ENCODE measurements at regions not wholly inside any gene's neighbourhood (a gene's known extent, or its start where the extent isn't known, plus 50 kb on each side); places are given as distances from the start of the nearest gene placed in this dataset.

DNA sequence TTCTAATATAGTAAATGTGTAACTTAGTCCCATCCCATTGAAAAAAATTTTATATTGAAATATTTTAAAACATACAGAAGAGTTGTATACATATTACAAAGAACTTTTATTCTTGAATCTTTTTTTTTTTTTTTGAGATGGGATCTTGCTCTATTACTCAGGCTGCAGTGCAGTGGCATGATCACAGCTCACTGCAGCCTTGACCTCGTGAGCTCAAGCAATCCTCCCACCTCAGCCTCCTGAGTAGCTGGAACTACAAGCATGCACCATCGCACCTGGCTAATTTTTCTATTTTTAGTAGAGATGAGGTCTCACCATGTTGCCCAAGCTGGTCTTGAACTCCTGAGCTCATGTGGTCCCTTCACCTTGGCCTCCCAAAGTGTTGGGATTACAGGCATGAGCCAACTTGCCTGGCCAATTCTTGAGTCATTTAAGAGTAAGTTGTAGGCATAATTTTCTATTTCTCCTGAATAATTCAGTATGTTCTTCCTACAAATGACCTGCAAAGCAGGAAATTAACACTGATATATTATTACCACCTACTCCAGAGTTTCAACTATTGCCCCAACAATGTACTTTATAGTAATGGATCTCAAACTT, 153.0 kb upstream of the BMP4 start:
- 41% methylated on average over 2 of the region's 2 CpGs for WGBS (ENCODE audit: low lambda C conversion rate)
- POLR2A ChIA-PET: no interaction called here

More for the DNA sequence above, 153.0 kb upstream of the BMP4 start:
- peaks cover 0 to 10% of the 10 kb centered on the region in 2 experiments; a peak in 2 of 4 replicates for H3K4me1 ChIP-seq (ENCODE audit: control insufficient read depth in 1 of 2, insufficient read depth in 2 of 2, low read depth in 1 of 2, low read length in 1 of 2)
- DNase-seq: no peak
- CTCF ChIA-PET: interaction anchor here (0.9 kb wide), 1 partner anchor 238 kb away, joined by 3 read pairs; no protein-coding TSS in a partner anchor
- peaks cover 25% of the 10 kb centered on the region for H3F3A ChIP-seq (replicated peaks; ENCODE audit: insufficient read depth)
- no peak overlapping the region for H3K9ac ChIP-seq
- no peak overlapping the region for H2AFZ ChIP-seq (ENCODE audit: low read depth)
- no peaks in the 10 kb centered on the region for H3K79me2 ChIP-seq (ENCODE audit: insufficient read depth)
- peak overlapping the region in 1 of 2 experiments; percentile 62; a peak in 2 of 4 replicates for H3K27ac ChIP-seq (ENCODE audit: low read depth in 2 of 2, low read length in 1 of 2)
- TF ChIP-seq YY1 (IDR thresholded peaks at IDR 0.05; ENCODE audit: low read depth) (no peak), NRF1 (IDR thresholded peaks at IDR 0.05; ENCODE audit: low read depth, low read length) (no peak), RAD21 (IDR thresholded peaks at IDR 0.05; ENCODE audit: low read length) (no peak), CHD2 (IDR thresholded peaks at IDR 0.05; ENCODE audit: low read length, partially characterized antibody) (no peak), TAF1 (IDR thresholded peaks at IDR 0.05; ENCODE audit: borderline replicate concordance, low read depth, low read length) (no peak), GATA2 (CRISPR knock-in tag; IDR thresholded peaks at IDR 0.05) (no peak), EP300 (IDR thresholded peaks at IDR 0.05; ENCODE audit: borderline replicate concordance in 1 of 2, low read depth in 1 of 2, low read length in 1 of 2) (no peak), SIN3A (IDR thresholded peaks at IDR 0.05; ENCODE audit: borderline replicate concordance, low read depth, low read length) (no peak), RFX5 (IDR thresholded peaks at IDR 0.05; ENCODE audit: low read length) (no peak), SMC3 (IDR thresholded peaks at IDR 0.05; ENCODE audit: low read depth, low read length) (no peak), MXI1 (IDR thresholded peaks at IDR 0.05; ENCODE audit: low read depth, low read length) (no peak), JUND (IDR thresholded peaks at IDR 0.05) (no peak), GABPA (IDR thresholded peaks at IDR 0.05; ENCODE audit: low read depth) (no peak)
- TF ChIP-seq, protein P1, sequence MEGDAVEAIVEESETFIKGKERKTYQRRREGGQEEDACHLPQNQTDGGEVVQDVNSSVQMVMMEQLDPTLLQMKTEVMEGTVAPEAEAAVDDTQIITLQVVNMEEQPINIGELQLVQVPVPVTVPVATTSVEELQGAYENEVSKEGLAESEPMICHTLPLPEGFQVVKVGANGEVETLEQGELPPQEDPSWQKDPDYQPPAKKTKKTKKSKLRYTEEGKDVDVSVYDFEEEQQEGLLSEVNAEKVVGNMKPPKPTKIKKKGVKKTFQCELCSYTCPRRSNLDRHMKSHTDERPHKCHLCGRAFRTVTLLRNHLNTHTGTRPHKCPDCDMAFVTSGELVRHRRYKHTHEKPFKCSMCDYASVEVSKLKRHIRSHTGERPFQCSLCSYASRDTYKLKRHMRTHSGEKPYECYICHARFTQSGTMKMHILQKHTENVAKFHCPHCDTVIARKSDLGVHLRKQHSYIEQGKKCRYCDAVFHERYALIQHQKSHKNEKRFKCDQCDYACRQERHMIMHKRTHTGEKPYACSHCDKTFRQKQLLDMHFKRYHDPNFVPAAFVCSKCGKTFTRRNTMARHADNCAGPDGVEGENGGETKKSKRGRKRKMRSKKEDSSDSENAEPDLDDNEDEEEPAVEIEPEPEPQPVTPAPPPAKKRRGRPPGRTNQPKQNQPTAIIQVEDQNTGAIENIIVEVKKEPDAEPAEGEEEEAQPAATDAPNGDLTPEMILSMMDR (IDR thresholded peaks at IDR 0.05): no peak
- TF ChIP-seq, protein P2, sequence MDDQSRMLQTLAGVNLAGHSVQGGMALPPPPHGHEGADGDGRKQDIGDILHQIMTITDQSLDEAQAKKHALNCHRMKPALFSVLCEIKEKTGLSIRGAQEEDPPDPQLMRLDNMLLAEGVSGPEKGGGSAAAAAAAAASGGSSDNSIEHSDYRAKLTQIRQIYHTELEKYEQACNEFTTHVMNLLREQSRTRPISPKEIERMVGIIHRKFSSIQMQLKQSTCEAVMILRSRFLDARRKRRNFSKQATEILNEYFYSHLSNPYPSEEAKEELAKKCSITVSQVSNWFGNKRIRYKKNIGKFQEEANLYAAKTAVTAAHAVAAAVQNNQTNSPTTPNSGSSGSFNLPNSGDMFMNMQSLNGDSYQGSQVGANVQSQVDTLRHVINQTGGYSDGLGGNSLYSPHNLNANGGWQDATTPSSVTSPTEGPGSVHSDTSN (IDR thresholded peaks at IDR 0.05): no peak
- TF ChIP-seq, protein P3, sequence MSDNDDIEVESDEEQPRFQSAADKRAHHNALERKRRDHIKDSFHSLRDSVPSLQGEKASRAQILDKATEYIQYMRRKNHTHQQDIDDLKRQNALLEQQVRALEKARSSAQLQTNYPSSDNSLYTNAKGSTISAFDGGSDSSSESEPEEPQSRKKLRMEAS (IDR thresholded peaks at IDR 0.05; ENCODE audit: low read depth): no peak
- TF ChIP-seq, protein P4, sequence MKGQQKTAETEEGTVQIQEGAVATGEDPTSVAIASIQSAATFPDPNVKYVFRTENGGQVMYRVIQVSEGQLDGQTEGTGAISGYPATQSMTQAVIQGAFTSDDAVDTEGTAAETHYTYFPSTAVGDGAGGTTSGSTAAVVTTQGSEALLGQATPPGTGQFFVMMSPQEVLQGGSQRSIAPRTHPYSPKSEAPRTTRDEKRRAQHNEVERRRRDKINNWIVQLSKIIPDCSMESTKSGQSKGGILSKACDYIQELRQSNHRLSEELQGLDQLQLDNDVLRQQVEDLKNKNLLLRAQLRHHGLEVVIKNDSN (IDR thresholded peaks at IDR 0.05; ENCODE audit: borderline replicate concordance, low read depth): no peak
- TF ChIP-seq, protein P5, sequence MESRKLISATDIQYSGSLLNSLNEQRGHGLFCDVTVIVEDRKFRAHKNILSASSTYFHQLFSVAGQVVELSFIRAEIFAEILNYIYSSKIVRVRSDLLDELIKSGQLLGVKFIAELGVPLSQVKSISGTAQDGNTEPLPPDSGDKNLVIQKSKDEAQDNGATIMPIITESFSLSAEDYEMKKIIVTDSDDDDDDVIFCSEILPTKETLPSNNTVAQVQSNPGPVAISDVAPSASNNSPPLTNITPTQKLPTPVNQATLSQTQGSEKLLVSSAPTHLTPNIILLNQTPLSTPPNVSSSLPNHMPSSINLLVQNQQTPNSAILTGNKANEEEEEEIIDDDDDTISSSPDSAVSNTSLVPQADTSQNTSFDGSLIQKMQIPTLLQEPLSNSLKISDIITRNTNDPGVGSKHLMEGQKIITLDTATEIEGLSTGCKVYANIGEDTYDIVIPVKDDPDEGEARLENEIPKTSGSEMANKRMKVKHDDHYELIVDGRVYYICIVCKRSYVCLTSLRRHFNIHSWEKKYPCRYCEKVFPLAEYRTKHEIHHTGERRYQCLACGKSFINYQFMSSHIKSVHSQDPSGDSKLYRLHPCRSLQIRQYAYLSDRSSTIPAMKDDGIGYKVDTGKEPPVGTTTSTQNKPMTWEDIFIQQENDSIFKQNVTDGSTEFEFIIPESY (IDR thresholded peaks at IDR 0.05; ENCODE audit: borderline replicate concordance, low read depth): no peak
- TF ChIP-seq, protein P6, sequence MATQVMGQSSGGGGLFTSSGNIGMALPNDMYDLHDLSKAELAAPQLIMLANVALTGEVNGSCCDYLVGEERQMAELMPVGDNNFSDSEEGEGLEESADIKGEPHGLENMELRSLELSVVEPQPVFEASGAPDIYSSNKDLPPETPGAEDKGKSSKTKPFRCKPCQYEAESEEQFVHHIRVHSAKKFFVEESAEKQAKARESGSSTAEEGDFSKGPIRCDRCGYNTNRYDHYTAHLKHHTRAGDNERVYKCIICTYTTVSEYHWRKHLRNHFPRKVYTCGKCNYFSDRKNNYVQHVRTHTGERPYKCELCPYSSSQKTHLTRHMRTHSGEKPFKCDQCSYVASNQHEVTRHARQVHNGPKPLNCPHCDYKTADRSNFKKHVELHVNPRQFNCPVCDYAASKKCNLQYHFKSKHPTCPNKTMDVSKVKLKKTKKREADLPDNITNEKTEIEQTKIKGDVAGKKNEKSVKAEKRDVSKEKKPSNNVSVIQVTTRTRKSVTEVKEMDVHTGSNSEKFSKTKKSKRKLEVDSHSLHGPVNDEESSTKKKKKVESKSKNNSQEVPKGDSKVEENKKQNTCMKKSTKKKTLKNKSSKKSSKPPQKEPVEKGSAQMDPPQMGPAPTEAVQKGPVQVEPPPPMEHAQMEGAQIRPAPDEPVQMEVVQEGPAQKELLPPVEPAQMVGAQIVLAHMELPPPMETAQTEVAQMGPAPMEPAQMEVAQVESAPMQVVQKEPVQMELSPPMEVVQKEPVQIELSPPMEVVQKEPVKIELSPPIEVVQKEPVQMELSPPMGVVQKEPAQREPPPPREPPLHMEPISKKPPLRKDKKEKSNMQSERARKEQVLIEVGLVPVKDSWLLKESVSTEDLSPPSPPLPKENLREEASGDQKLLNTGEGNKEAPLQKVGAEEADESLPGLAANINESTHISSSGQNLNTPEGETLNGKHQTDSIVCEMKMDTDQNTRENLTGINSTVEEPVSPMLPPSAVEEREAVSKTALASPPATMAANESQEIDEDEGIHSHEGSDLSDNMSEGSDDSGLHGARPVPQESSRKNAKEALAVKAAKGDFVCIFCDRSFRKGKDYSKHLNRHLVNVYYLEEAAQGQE (IDR thresholded peaks at IDR 0.05; ENCODE audit: low read depth, low read length): no peak
- TF ChIP-seq, protein P7, sequence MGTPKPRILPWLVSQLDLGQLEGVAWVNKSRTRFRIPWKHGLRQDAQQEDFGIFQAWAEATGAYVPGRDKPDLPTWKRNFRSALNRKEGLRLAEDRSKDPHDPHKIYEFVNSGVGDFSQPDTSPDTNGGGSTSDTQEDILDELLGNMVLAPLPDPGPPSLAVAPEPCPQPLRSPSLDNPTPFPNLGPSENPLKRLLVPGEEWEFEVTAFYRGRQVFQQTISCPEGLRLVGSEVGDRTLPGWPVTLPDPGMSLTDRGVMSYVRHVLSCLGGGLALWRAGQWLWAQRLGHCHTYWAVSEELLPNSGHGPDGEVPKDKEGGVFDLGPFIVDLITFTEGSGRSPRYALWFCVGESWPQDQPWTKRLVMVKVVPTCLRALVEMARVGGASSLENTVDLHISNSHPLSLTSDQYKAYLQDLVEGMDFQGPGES (IDR thresholded peaks at IDR 0.05; ENCODE audit: low read depth, low read length): no peak
- no peaks in the 10 kb centered on the region for H3K27me3 ChIP-seq (ENCODE audit: insufficient read depth)
- no peaks in the 10 kb centered on the region for H3K9me2 ChIP-seq
- H3K36me3 ChIP-seq (replicated peaks in 1 of 2; ENCODE audit: control insufficient read depth in 1 of 2, insufficient read depth in 2 of 2, low read length in 1 of 2): no peaks in the 10 kb centered on the region
- no peaks in the 10 kb centered on the region for H3K9me3 ChIP-seq
- no peaks in the 10 kb centered on the region for H4K20me1 ChIP-seq (ENCODE audit: insufficient read depth)
- H3K4me2 ChIP-seq: no peak overlapping the region
- no peak overlapping the region for H3K4me3 ChIP-seq (ENCODE audit: low read depth in 2 of 2, low read length in 1 of 2)

All from SK-N-SH (cell line).